ENCODE measurements at regions not wholly inside any gene's neighbourhood (a gene's known extent, or its start where the extent isn't known, plus 50 kb on each side); places are given as distances from the start of the nearest gene placed in this dataset.

GRCh38 chr5:40317023-40317422 is 362.7 kb upstream of the PTGER4 start:
- ATAC-seq = no peak
- intact Hi-C loops (cut with DNase I, micrococcal nuclease) = no loop called here
- no peak for DNase-seq

GRCh38 chr5:40315126-40315525 is 364.6 kb upstream of the PTGER4 start:
- ATAC-seq (no peak), DNase-seq (no peak)
- intact Hi-C loops (cut with DNase I, micrococcal nuclease) = no loop called here

- ATAC-seq (no peak), DNase-seq (no peak)
- intact Hi-C loops (cut with DNase I, micrococcal nuclease) = no loop called here
Measured at GRCh38 chr5:40314275-40314674, 365.4 kb upstream of the PTGER4 start.

GRCh38 chr5:40312205-40312604 is 367.5 kb upstream of the PTGER4 start:
- intact Hi-C loops (cut with DNase I, micrococcal nuclease) = no loop called here
- ATAC-seq (no peak), DNase-seq (no peak)

GRCh38 chr5:40309851-40310250 is 369.9 kb upstream of the PTGER4 start:
- intact Hi-C loops (cut with DNase I, micrococcal nuclease) = no loop called here
- DNase-seq (no peak), ATAC-seq (no peak)

- DNase-seq (no peak), ATAC-seq (no peak)
- intact Hi-C loops (cut with DNase I, micrococcal nuclease) = no loop called here
Measured at GRCh38 chr5:40308867-40309266, 370.8 kb upstream of the PTGER4 start.

GRCh38 chr5:40307920-40308319 is 371.8 kb upstream of the PTGER4 start:
- DNase-seq = no peak
- intact Hi-C loops (cut with DNase I, micrococcal nuclease) = no loop called here
- no peak for ATAC-seq

- ATAC-seq (no peak), DNase-seq (no peak)
- intact Hi-C loops (cut with DNase I, micrococcal nuclease) = no loop called here
Measured at GRCh38 chr5:40306869-40307487, 372.7 kb upstream of the PTGER4 start.

GRCh38 chr5:40292006-40292405 is 387.7 kb upstream of the PTGER4 start:
- DNase-seq = no peak
- intact Hi-C loops (cut with DNase I, micrococcal nuclease) = no loop called here
- ATAC-seq = no peak

- ATAC-seq = no peak
- DNase-seq = no peak
- intact Hi-C loops (cut with DNase I, micrococcal nuclease) = no loop called here
Measured at GRCh38 chr5:40291338-40291737, 388.4 kb upstream of the PTGER4 start.

GRCh38 chr5:40288800-40289485 is 390.8 kb upstream of the PTGER4 start:
- no peak for DNase-seq
- no peak for ATAC-seq
- intact Hi-C loops (cut with DNase I, micrococcal nuclease) = no loop called here

- intact Hi-C loops (cut with DNase I, micrococcal nuclease) = no loop called here
- DNase-seq = no peak
- no peak for ATAC-seq
Measured at GRCh38 chr5:40284863-40285262, 394.9 kb upstream of the PTGER4 start.

GRCh38 chr5:40278881-40279280 is 400.8 kb upstream of the PTGER4 start:
- ATAC-seq (no peak), DNase-seq (no peak)
- intact Hi-C loops (cut with DNase I, micrococcal nuclease) = no loop called here

GRCh38 chr5:40277161-40277906 is 402.4 kb upstream of the PTGER4 start:
- DNase-seq (no peak), ATAC-seq (no peak)
- intact Hi-C loops (cut with DNase I, micrococcal nuclease) = no loop called here

- DNase-seq (no peak), ATAC-seq (no peak)
- intact Hi-C loops (cut with DNase I, micrococcal nuclease) = no loop called here
Measured at GRCh38 chr5:40276426-40277102, 403.2 kb upstream of the PTGER4 start.

- intact Hi-C loops (cut with DNase I, micrococcal nuclease) = no loop called here
- ATAC-seq = no peak
- DNase-seq = no peak
Measured at GRCh38 chr5:40274568-40274967, 405.1 kb upstream of the PTGER4 start.

GRCh38 chr5:40273936-40274335 is 405.8 kb upstream of the PTGER4 start:
- intact Hi-C loops (cut with DNase I, micrococcal nuclease) = no loop called here
- DNase-seq = no peak

GRCh38 chr5:40271476-40271875 is 408.2 kb upstream of the PTGER4 start:
- intact Hi-C loops (cut with DNase I, micrococcal nuclease) = no loop called here
- ATAC-seq (no peak), DNase-seq (no peak)

More at GRCh38 chr5:40273936-40274335, 405.8 kb upstream of the PTGER4 start:
- ATAC-seq = no peak

- intact Hi-C loops (cut with DNase I, micrococcal nuclease) = no loop called here
- ATAC-seq = no peak
- DNase-seq = no peak
Measured at GRCh38 chr5:40270274-40270845, 409.4 kb upstream of the PTGER4 start.

Data from left colon (tissue), 2 donors.